ENCODE measurements at regions not wholly inside any gene's neighbourhood (a gene's known extent, or its start where the extent isn't known, plus 50 kb on each side); places are given as distances from the start of the nearest gene placed in this dataset.

DNA sequence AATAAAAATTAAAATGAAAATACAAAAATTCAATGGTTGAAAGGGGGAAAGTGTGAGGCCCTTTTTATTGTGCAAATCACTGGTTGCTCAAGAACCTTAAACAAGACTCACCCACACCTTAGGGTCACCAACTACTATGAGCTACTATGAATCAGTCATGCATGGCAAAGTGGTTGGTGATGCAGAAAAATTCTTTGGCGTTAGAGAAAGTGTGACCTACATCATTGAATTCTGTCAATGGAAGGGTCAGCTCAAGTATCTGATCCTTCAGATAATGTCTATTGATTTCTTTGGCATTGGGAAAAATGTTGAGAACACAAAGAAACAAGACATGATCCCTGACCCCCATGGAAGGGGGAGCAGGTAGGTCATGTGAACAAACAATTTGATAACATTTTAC is 149.7 kb upstream of the ADCY2 start:
- Histone ChIP-seq H3K4me3 (no peak overlapping the region), H3K4me1 (no peaks in the 10 kb centered on the region), H3K9me3 (no peaks in the 10 kb centered on the region), H3K4me2 (no peak overlapping the region), H3K27ac (no peak overlapping the region)
- no peak for FAIRE-seq
- WGBS (ENCODE audit: missing lambda C conversion rate) = 0% methylated on average over 1 of the region's 1 CpG
- no peak for DNase-seq (ENCODE audit: low read depth in 1 of 2, low spot score in 1 of 2)
- no peak for ATAC-seq
- ChIA-PET CTCF (no interaction called here), POLR2A (no interaction called here)
- TF ChIP-seq EHMT2 (IDR thresholded peaks at IDR 0.05; ENCODE audit: low read depth) (no peak), RARB (CRISPR knock-in tag; IDR thresholded peaks at IDR 0.05) (no peak), BHLHE40 (IDR thresholded peaks at IDR 0.05; ENCODE audit: low read depth, low read length) (no peak), MAZ (IDR thresholded peaks at IDR 0.05; ENCODE audit: borderline replicate concordance, low read depth, low read length) (no peak), CHD4 (IDR thresholded peaks at IDR 0.05; ENCODE audit: borderline replicate concordance) (no peak), EHF (CRISPR knock-in tag; IDR thresholded peaks at IDR 0.05) (no peak)
- TF ChIP-seq, protein P1, sequence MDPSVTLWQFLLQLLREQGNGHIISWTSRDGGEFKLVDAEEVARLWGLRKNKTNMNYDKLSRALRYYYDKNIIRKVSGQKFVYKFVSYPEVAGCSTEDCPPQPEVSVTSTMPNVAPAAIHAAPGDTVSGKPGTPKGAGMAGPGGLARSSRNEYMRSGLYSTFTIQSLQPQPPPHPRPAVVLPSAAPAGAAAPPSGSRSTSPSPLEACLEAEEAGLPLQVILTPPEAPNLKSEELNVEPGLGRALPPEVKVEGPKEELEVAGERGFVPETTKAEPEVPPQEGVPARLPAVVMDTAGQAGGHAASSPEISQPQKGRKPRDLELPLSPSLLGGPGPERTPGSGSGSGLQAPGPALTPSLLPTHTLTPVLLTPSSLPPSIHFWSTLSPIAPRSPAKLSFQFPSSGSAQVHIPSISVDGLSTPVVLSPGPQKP (IDR thresholded peaks at IDR 0.05; ENCODE audit: low read depth, low read length) = no peak
- TF ChIP-seq, protein P2, sequence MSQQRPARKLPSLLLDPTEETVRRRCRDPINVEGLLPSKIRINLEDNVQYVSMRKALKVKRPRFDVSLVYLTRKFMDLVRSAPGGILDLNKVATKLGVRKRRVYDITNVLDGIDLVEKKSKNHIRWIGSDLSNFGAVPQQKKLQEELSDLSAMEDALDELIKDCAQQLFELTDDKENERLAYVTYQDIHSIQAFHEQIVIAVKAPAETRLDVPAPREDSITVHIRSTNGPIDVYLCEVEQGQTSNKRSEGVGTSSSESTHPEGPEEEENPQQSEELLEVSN (IDR thresholded peaks at IDR 0.05; ENCODE audit: borderline replicate concordance, low read depth) = no peak

DNA sequence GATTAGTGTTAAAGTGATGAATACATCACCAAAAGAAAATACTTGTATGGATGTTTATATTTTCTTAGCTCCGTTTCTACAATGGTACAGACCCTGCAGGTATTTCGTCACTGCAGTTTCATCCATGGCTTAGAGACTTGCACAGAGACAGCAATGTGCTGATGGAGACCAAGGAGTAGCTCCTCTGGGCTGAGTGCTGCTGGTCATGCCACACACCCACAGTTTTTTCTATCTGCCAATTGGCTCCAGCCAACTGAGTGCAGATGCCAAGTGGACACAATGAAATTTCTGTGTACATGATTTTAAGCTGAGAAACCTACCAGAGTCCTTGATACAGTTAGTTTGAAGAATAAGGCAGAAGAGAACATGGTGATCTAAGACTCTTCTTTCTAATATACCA is 145.9 kb upstream of the ADCY2 start:
- no peak for DNase-seq (ENCODE audit: low read depth in 1 of 2, low spot score in 1 of 2)
- no peaks in the 10 kb centered on the region for H3K9me3 ChIP-seq
- ChIA-PET POLR2A (no interaction called here), CTCF (interaction anchor here (0.7 to 2.0 kb wide), 3 partner anchors 11 to 496 kb away, joined by 3 to 7 read pairs (median 3); no protein-coding TSS in a partner anchor)
- no peak for ATAC-seq
- no peak for FAIRE-seq
- no peak overlapping the region for H3K27ac ChIP-seq
- WGBS (ENCODE audit: missing lambda C conversion rate) = 0% methylated on average over 2 of the region's 2 CpGs
- TF ChIP-seq, protein P3, sequence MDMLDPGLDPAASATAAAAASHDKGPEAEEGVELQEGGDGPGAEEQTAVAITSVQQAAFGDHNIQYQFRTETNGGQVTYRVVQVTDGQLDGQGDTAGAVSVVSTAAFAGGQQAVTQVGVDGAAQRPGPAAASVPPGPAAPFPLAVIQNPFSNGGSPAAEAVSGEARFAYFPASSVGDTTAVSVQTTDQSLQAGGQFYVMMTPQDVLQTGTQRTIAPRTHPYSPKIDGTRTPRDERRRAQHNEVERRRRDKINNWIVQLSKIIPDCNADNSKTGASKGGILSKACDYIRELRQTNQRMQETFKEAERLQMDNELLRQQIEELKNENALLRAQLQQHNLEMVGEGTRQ (IDR thresholded peaks at IDR 0.05) = no peak
- TF ChIP-seq RARB (CRISPR knock-in tag; IDR thresholded peaks at IDR 0.05) (no peak), FOSL2 (IDR thresholded peaks at IDR 0.05) (no peak), FOSL2 (CRISPR knock-in tag; IDR thresholded peaks at IDR 0.05) (no peak), TFCP2L1 (CRISPR knock-in tag; IDR thresholded peaks at IDR 0.05) (no peak), FOXS1 (CRISPR knock-in tag; IDR thresholded peaks at IDR 0.05) (no peak), MAFK (IDR thresholded peaks at IDR 0.05; ENCODE audit: partially characterized antibody) (no peak), RCOR1 (IDR thresholded peaks at IDR 0.05; ENCODE audit: low read depth, low read length) (no peak), HOXB5 (CRISPR knock-in tag; IDR thresholded peaks at IDR 0.05) (no peak), CBX8 (IDR thresholded peaks at IDR 0.05) (no peak), ESRRA (IDR thresholded peaks at IDR 0.05; ENCODE audit: borderline replicate concordance, low read length) (no peak), CEBPB (IDR thresholded peaks at IDR 0.05) (no peak)
- TF ChIP-seq, protein P4, sequence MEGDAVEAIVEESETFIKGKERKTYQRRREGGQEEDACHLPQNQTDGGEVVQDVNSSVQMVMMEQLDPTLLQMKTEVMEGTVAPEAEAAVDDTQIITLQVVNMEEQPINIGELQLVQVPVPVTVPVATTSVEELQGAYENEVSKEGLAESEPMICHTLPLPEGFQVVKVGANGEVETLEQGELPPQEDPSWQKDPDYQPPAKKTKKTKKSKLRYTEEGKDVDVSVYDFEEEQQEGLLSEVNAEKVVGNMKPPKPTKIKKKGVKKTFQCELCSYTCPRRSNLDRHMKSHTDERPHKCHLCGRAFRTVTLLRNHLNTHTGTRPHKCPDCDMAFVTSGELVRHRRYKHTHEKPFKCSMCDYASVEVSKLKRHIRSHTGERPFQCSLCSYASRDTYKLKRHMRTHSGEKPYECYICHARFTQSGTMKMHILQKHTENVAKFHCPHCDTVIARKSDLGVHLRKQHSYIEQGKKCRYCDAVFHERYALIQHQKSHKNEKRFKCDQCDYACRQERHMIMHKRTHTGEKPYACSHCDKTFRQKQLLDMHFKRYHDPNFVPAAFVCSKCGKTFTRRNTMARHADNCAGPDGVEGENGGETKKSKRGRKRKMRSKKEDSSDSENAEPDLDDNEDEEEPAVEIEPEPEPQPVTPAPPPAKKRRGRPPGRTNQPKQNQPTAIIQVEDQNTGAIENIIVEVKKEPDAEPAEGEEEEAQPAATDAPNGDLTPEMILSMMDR (IDR thresholded peaks at IDR 0.05) = no peak
- no peak overlapping the region for H3K4me3 ChIP-seq
- no peak overlapping the region for H3K4me2 ChIP-seq
- no peaks in the 10 kb centered on the region for H3K4me1 ChIP-seq

DNA sequence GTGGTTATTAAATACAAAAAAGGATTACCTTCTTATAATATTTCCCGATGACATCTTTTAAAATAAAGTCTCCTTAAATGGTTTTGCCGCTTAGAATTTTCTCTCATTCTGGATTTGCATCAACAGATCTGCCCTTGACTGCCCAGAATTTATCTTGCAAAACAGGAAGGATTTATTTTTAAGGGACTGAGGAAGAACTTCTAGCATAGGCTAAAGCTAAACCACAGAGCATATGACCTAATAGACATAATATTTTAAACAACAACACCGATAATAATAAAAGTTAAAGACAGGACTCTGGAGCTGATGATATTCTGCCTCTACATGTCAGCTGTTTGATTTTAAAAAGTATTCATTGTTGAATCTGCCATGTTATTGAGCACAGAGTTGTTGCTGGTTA is 145.3 kb upstream of the ADCY2 start:
- Histone ChIP-seq H3K9me3 (no peaks in the 10 kb centered on the region), H3K4me2 (no peak overlapping the region), H3K4me3 (no peak overlapping the region), H3K4me1 (no peaks in the 10 kb centered on the region), H3K27ac (no peak overlapping the region)
- no peak for FAIRE-seq
- no peak for ATAC-seq
- ChIA-PET POLR2A (no interaction called here), CTCF (interaction anchor here (0.7 to 2.0 kb wide), 2 partner anchors 10 to 11 kb away, joined by 3 to 7 read pairs; no protein-coding TSS in a partner anchor)
- no peak for DNase-seq (ENCODE audit: low read depth in 1 of 2, low spot score in 1 of 2)
- WGBS (ENCODE audit: missing lambda C conversion rate) = 10% methylated on average over 3 of the region's 3 CpGs
- TF ChIP-seq, protein P5, sequence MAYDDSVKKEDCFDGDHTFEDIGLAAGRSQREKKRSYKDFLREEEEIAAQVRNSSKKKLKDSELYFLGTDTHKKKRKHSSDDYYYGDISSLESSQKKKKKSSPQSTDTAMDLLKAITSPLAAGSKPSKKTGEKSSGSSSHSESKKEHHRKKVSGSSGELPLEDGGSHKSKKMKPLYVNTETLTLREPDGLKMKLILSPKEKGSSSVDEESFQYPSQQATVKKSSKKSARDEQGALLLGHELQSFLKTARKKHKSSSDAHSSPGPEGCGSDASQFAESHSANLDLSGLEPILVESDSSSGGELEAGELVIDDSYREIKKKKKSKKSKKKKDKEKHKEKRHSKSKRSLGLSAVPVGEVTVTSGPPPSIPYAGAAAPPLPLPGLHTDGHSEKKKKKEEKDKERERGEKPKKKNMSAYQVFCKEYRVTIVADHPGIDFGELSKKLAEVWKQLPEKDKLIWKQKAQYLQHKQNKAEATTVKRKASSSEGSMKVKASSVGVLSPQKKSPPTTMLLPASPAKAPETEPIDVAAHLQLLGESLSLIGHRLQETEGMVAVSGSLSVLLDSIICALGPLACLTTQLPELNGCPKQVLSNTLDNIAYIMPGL (CRISPR knock-in tag; IDR thresholded peaks at IDR 0.05; ENCODE audit: borderline replicate concordance) = no peak
- TF ChIP-seq POLR2A (IDR thresholded peaks at IDR 0.05; ENCODE audit: low read length) = no peak
- no peak for TF ChIP-seq POLR2AphosphoS2 (conservative IDR thresholded peaks at IDR 0.05; ENCODE audit: low read length)
- TF ChIP-seq, protein P6, sequence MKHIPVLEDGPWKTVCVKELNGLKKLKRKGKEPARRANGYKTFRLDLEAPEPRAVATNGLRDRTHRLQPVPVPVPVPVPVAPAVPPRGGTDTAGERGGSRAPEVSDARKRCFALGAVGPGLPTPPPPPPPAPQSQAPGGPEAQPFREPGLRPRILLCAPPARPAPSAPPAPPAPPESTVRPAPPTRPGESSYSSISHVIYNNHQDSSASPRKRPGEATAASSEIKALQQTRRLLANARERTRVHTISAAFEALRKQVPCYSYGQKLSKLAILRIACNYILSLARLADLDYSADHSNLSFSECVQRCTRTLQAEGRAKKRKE (CRISPR knock-in tag; IDR thresholded peaks at IDR 0.05; ENCODE audit: low read depth) = no peak
- TF ChIP-seq RARB (CRISPR knock-in tag; IDR thresholded peaks at IDR 0.05) = no peak
- TF ChIP-seq, protein P7, sequence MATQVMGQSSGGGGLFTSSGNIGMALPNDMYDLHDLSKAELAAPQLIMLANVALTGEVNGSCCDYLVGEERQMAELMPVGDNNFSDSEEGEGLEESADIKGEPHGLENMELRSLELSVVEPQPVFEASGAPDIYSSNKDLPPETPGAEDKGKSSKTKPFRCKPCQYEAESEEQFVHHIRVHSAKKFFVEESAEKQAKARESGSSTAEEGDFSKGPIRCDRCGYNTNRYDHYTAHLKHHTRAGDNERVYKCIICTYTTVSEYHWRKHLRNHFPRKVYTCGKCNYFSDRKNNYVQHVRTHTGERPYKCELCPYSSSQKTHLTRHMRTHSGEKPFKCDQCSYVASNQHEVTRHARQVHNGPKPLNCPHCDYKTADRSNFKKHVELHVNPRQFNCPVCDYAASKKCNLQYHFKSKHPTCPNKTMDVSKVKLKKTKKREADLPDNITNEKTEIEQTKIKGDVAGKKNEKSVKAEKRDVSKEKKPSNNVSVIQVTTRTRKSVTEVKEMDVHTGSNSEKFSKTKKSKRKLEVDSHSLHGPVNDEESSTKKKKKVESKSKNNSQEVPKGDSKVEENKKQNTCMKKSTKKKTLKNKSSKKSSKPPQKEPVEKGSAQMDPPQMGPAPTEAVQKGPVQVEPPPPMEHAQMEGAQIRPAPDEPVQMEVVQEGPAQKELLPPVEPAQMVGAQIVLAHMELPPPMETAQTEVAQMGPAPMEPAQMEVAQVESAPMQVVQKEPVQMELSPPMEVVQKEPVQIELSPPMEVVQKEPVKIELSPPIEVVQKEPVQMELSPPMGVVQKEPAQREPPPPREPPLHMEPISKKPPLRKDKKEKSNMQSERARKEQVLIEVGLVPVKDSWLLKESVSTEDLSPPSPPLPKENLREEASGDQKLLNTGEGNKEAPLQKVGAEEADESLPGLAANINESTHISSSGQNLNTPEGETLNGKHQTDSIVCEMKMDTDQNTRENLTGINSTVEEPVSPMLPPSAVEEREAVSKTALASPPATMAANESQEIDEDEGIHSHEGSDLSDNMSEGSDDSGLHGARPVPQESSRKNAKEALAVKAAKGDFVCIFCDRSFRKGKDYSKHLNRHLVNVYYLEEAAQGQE (IDR thresholded peaks at IDR 0.05) = no peak

Measured in A549 (cell line).